Spleen (tissue), 11 donors: ENCODE measurements at regions not wholly inside any gene's neighbourhood (a gene's known extent, or its start where the extent isn't known, plus 50 kb on each side); places are given as distances from the start of the nearest gene placed in this dataset.

Source experiments
- DNase-seq: peaks from one replicate; pipeline ENCODE4 v3.0.0-alpha.2; 2020
- H3K27ac ChIP-seq, 8 donors: fragments of 200-600 bp; sonication (generic) in 7 of 8; 1 replicate in 4 of 8; 2 replicates in 4 of 8; pipeline versions ENCODE4 v1.5.0 to v1.8.0; 2016 to 2021; ENCODE audit warnings: inconsistent platforms in 4 of 8, mild to moderate bottlenecking in 4 of 8, moderate library complexity in 1 of 8
- H3K27me3 ChIP-seq, 7 donors: fragments of 200-600 bp; sonication (generic) in 6 of 7; replicated peaks in 1 of 7; 1 replicate in 4 of 7; 2 replicates in 3 of 7; pipeline versions ENCODE4 v1.5.0 to v1.8.0; 2016 to 2021; ENCODE audit warnings: inconsistent platforms in 3 of 7, mild to moderate bottlenecking in 1 of 7
- H3K36me3 ChIP-seq, 6 donors: fragments of 200-600 bp; sonication (generic) in 5 of 6; 1 replicate in 4 of 6; 2 replicates in 2 of 6; pipeline versions ENCODE4 v1.5.0 to v1.8.0; 2016 to 2021; ENCODE audit warnings: inconsistent platforms in 2 of 6
- H3K4me1 ChIP-seq, 6 donors: fragments of 200-600 bp; sonication (generic) in 5 of 6; 1 replicate in 3 of 6; 2 replicates in 3 of 6; pipeline versions ENCODE4 v1.5.0 to v1.8.0; 2016 to 2021; ENCODE audit warnings: inconsistent platforms in 3 of 6
- H3K4me3 ChIP-seq, 8 donors: fragments of 200-600 bp; sonication (generic) in 7 of 8; 1 replicate in 4 of 8; 2 replicates in 4 of 8; pipeline versions ENCODE4 v1.5.0 to v1.8.0; 2016 to 2021; ENCODE audit warnings: inconsistent platforms in 4 of 8, mild to moderate bottlenecking in 4 of 8, moderate library complexity in 2 of 8
- H3K9me3 ChIP-seq, 8 donors: fragments of 200-600 bp; sonication (generic) in 7 of 8; 1 replicate in 4 of 8; 2 replicates in 4 of 8; pipeline versions ENCODE4 v1.5.0 to v1.8.0; 2016 to 2021; ENCODE audit warnings: inconsistent platforms in 4 of 8
- CTCF ChIP-seq, 11 experiments: fragments of 200-600 bp in 7 of 11; fragments of 450-650 bp in 4 of 11; sonication (generic) in 4 of 11; IDR thresholded peaks in 8 of 11; conservative IDR thresholded peaks in 3 of 11; 1 replicate in 7 of 11; 2 replicates in 4 of 11; pipeline versions ENCODE4 v1.4.0 to v1.8.0; 2016 to 2021; ENCODE audit warnings: antibody characterized with exemption in 11 of 11, inconsistent platforms in 4 of 11, mild to moderate bottlenecking in 1 of 11
- POLR2A ChIP-seq, 3 donors: fragments of 450-650 bp; IDR thresholded peaks; one replicate each; pipeline ENCODE4 v1.5.1; 2017; ENCODE audit warnings: antibody characterized with exemption in 3 of 3, mild to moderate bottlenecking in 1 of 3
- POLR2AphosphoS5 ChIP-seq, 3 donors: sonication (generic); formaldehyde crosslinking; IDR thresholded peaks; one replicate each; pipeline ENCODE4 v1.5.1; 2017; ENCODE audit warnings: antibody characterized with exemption in 3 of 3
- WGBS, 5 donors: extraction: QIAGEN DNeasy Blood & Tissue Kit in 3 of 5; methylation state at CpG; one replicate each; pipeline versions ENCODE4 v1.1.5 to v1.1.7; 2013 to 2018; 5-methylcytosine and 5-hydroxymethylcytosine counted together
- intact Hi-C: fragments of 100-400 bp; cut with DNase I; formaldehyde crosslinking; loops from one replicate; pipeline ENCODE4 v1.15.0; 2023; ENCODE audit warnings: low total_unique reads
- donor health status: healthy with polysubstance abuse.
- donor health status: DM: no; HTN: no; CAD: no; lungs with moderate emphysema.
- donor health status: DM: no; HTN: no; CAD: no.
- donor health status: Bipolar disorder and iron deficiency.
- donor health status: healthy.
- donor health status: DM: no; HTN: no; CAD: no.
- donor health status: DM: yes; HTN: yes; CAD: no.

- Histone ChIP-seq H3K27me3 (no peaks in the 10 kb centered on the region), H3K4me1 (no peaks in the 10 kb centered on the region), H3K27ac (no peak overlapping the region), H3K4me3 (no peak overlapping the region), H3K9me3 (peaks cover 0 to 12% (median 0%) of the 10 kb centered on the region in 8 donors), H3K36me3 (no peaks in the 10 kb centered on the region)
- TF ChIP-seq POLR2AphosphoS5 (IDR thresholded peaks at IDR 0.05): no peak
- TF ChIP-seq POLR2A (IDR thresholded peaks at IDR 0.05): no peak
- no peak for TF ChIP-seq CTCF (IDR thresholded peaks at IDR 0.05 in 8 of 11, conservative IDR thresholded peaks at IDR 0.05 in 3 of 11)
- WGBS, 5 donors: 13 to 44% (median 30%) methylated on average over 1 of the region's 1 CpG
- no peak for DNase-seq
- intact Hi-C loops: no loop called here
Measured at GRCh38 chrX:110569506-110569905, 210.9 kb downstream of the RTL9 start.

GRCh38 chrX:110578270-110578669 lies 217.3 kb downstream of the CHRDL1 start:
- Histone ChIP-seq H3K9me3 (no peaks in the 10 kb centered on the region), H3K27ac (no peak overlapping the region), H3K27me3 (no peaks in the 10 kb centered on the region), H3K4me1 (no peaks in the 10 kb centered on the region), H3K36me3 (no peaks in the 10 kb centered on the region), H3K4me3 (no peak overlapping the region)
- no peak for TF ChIP-seq CTCF (IDR thresholded peaks at IDR 0.05 in 8 of 11, conservative IDR thresholded peaks at IDR 0.05 in 3 of 11)
- TF ChIP-seq POLR2AphosphoS5 (IDR thresholded peaks at IDR 0.05): no peak
- no peak for TF ChIP-seq POLR2A (IDR thresholded peaks at IDR 0.05)
- no peak for DNase-seq
- intact Hi-C loops: no loop called here

- intact Hi-C loops: no loop called here
- TF ChIP-seq POLR2A (IDR thresholded peaks at IDR 0.05) (no peak), POLR2AphosphoS5 (IDR thresholded peaks at IDR 0.05) (no peak), CTCF (IDR thresholded peaks at IDR 0.05 in 8 of 11, conservative IDR thresholded peaks at IDR 0.05 in 3 of 11) (no peak)
- Histone ChIP-seq H3K4me1 (no peaks in the 10 kb centered on the region), H3K4me3 (no peak overlapping the region), H3K27ac (no peak overlapping the region), H3K9me3 (no peaks in the 10 kb centered on the region), H3K36me3 (no peaks in the 10 kb centered on the region), H3K27me3 (no peaks in the 10 kb centered on the region)
- DNase-seq: no peak
- 59 to 71% (median 66%) methylated on average over 3 of the region's 3 CpGs for WGBS, 5 donors
Measured at GRCh38 chrX:110584083-110584482, 211.5 kb downstream of the CHRDL1 start.

GRCh38 chrX:110588164-110588563 lies 207.5 kb downstream of the CHRDL1 start:
- no peaks in the 10 kb centered on the region for H3K4me1 ChIP-seq
- no peak overlapping the region for H3K4me3 ChIP-seq
- no peaks in the 10 kb centered on the region for H3K27me3 ChIP-seq
- H3K9me3 ChIP-seq: no peaks in the 10 kb centered on the region
- no peak for TF ChIP-seq CTCF (IDR thresholded peaks at IDR 0.05 in 8 of 11, conservative IDR thresholded peaks at IDR 0.05 in 3 of 11)
- no peak for TF ChIP-seq POLR2A (IDR thresholded peaks at IDR 0.05)
- no peak for TF ChIP-seq POLR2AphosphoS5 (IDR thresholded peaks at IDR 0.05)
- no peaks in the 10 kb centered on the region for H3K36me3 ChIP-seq
- DNase-seq: no peak
- intact Hi-C loops: no loop called here
- H3K27ac ChIP-seq: no peak overlapping the region
- 30 to 57% (median 41%) methylated on average over 2 of the region's 2 CpGs for WGBS, 5 donors
